GM12874 (cell line): ENCODE measurements at regions not wholly inside any gene's neighbourhood (a gene's known extent, or its start where the extent isn't known, plus 50 kb on each side); places are given as distances from the start of the nearest gene placed in this dataset.

ENCODE experiments used
- TF ChIP-seq, protein P1 (sequence below): IDR thresholded peaks from 2 replicates; pipeline ENCODE4 v1.5.1; 2011; ENCODE audit warnings: low read depth, mild to moderate bottlenecking, control low read depth, low read length, moderate library complexity; ENCODE audit not compliant: insufficient read depth

DNA sequence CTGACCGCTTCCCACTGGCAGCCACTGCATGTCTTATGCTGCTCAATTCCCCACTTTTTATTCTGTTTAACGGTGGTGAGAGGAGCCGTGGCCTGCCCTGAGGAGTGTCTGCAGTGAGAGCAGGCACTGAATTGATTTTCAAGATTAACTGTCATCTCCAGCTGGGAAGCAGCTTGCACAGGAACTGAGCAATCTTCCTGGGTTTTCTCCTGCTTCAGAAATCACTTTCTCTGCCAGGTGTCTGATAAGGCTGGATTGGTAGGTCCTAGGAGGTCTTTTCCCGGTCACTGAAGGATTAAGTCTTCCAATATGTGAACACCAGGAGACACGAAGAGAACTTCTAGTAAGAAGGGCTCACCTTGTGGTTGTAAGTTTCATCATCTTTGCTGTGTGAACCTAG lies 181.1 kb upstream of the RAD23B start:
- TF ChIP-seq, protein P1, sequence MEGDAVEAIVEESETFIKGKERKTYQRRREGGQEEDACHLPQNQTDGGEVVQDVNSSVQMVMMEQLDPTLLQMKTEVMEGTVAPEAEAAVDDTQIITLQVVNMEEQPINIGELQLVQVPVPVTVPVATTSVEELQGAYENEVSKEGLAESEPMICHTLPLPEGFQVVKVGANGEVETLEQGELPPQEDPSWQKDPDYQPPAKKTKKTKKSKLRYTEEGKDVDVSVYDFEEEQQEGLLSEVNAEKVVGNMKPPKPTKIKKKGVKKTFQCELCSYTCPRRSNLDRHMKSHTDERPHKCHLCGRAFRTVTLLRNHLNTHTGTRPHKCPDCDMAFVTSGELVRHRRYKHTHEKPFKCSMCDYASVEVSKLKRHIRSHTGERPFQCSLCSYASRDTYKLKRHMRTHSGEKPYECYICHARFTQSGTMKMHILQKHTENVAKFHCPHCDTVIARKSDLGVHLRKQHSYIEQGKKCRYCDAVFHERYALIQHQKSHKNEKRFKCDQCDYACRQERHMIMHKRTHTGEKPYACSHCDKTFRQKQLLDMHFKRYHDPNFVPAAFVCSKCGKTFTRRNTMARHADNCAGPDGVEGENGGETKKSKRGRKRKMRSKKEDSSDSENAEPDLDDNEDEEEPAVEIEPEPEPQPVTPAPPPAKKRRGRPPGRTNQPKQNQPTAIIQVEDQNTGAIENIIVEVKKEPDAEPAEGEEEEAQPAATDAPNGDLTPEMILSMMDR: no peak

DNA sequence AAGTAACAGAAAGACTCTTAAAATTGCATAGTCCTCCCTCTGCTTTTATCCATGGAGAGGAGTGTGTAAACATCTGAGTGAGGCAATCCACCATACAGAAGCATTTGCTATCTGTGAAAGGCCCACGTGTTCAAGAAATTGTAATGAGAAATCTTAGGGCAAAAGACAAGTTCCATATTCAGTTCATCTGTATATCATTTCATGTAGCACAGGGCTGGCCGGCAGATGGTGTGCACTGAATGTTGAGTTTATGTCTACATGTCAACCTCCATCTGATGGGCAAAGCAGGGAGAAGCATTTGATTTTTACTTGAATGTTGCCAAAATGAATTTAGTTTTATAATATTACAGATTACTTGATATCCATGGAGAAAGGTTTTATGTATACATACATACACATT lies 179.5 kb upstream of the RAD23B start:
- TF ChIP-seq, protein P1: no peak

DNA sequence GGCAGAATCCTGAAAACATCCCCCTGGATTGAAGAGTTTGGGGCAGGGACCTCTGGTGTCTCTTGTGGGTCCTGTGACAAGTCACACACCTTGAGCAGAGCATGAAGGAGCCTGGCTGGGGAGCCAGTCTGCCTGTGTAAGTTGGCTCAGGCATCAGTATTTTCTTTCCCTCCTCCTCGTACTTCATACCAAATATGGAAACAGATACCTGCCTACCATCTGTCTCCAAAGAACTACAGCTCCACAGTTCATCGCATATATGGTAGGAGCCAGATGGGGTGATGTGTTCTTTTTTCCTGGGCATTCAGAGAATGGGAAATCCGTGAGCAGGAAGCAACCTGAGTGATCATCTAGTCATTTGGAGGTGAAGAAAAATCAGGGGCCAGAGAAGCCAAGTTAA lies 177.3 kb upstream of the RAD23B start:
- TF ChIP-seq, protein P1: no peak

- TF ChIP-seq, protein P1: no peak
Observed at GRCh38 chr9:107106416-107106815, 176.7 kb upstream of the RAD23B start.

- TF ChIP-seq, protein P1: no peak
Observed at GRCh38 chr9:107108342-107109130, 174.5 kb upstream of the RAD23B start.

DNA sequence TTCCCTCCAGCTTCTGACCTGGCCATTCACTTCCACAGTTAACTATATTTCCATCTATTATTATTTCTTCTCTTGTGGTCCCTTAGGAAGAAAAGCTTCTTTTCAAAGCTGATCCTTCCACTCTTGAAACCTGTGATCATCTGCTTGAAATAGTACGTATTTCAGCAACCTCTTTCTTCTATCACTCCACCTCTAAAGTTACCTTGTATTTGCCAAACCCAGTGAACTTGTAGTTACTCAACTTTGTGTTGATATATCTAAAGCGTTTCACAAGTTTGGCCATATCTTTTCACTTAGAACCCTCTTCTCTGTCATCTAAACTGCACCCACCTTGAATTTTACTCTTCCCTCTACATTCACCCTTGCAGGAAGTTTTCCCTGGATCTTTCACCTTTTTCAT lies 173.8 kb upstream of the RAD23B start:
- TF ChIP-seq, protein P1: no peak

DNA sequence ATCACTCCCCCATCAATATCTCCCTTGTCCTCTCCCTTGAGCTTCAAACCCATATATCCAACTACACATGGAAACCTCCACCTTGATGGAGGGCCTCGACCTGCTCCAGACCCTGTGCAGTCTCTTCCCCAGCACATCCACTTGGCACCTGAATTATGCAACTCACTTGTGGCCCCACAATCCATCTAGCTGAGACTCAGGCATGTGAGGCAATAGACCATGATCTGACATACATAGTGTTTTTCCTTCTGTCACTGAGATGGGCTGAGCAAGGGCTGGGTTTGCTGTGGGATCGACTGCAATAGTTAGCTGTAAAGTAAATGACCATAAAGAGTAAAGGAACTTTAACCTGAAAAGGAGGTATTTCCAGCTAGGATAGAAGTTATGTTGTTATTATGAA lies 172.9 kb upstream of the RAD23B start:
- TF ChIP-seq, protein P1: no peak
